ENCODE measurements at regions not wholly inside any gene's neighbourhood (a gene's known extent, or its start where the extent isn't known, plus 50 kb on each side); places are given as distances from the start of the nearest gene placed in this dataset.

GRCh38 chr14:40494483-40494882 is 1062.2 kb upstream of the FBXO33 start:
- no peak for TF ChIP-seq POLR2A (IDR thresholded peaks at IDR 0.05)
- TF ChIP-seq, protein P1, sequence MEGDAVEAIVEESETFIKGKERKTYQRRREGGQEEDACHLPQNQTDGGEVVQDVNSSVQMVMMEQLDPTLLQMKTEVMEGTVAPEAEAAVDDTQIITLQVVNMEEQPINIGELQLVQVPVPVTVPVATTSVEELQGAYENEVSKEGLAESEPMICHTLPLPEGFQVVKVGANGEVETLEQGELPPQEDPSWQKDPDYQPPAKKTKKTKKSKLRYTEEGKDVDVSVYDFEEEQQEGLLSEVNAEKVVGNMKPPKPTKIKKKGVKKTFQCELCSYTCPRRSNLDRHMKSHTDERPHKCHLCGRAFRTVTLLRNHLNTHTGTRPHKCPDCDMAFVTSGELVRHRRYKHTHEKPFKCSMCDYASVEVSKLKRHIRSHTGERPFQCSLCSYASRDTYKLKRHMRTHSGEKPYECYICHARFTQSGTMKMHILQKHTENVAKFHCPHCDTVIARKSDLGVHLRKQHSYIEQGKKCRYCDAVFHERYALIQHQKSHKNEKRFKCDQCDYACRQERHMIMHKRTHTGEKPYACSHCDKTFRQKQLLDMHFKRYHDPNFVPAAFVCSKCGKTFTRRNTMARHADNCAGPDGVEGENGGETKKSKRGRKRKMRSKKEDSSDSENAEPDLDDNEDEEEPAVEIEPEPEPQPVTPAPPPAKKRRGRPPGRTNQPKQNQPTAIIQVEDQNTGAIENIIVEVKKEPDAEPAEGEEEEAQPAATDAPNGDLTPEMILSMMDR (IDR thresholded peaks at IDR 0.05): no peak
